ENCODE measurements at regions not wholly inside any gene's neighbourhood (a gene's known extent, or its start where the extent isn't known, plus 50 kb on each side); places are given as distances from the start of the nearest gene placed in this dataset.

DNA sequence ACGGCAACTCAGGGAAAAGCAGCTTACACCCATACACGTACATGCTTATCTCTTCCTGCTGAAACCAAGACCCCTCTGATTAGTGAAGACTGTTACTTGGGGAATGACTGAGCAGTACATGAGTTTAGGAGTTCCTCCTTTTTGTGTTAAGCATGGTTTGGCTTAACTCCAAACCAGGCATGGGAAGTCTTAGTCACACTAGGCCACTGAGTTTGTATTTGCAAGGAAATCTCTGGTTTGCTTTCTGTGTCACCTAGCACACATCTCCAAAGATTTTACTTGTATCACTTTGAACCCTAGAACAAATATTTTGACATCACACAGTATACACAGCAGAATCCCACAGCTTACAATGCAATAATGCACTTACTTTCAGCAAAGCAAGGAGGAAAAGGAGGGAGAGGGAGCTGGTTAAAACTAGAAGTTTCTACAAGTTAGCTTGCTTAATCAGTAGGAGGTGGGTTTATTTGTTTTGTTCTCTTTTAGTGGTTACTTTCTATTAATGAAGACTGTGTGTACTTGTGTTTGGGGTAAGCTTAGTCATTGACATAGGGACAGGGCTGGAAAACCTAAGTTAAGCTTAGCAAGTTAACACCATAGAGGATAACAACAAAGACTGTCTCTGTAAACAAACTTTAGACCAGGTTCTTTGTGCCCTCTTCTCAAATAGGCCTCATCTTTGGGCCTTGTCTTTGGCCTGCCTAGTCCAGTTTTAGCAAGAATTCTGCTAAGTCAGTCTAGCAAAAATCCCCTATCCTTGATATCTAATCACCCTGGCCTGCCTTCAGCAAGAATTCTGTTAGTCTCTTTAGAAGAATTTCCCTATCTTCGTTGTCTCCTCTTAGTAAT is 219.4 kb downstream of the MREG start (continued):
- TF ChIP-seq KDM1A (CRISPR knock-in tag; IDR thresholded peaks at IDR 0.05) (peak; percentile 72; the same call in 1 of the 2 replicates), ATM (IDR thresholded peaks at IDR 0.05; ENCODE audit: borderline replicate concordance) (no peak), FOXO1 (CRISPR knock-in tag; IDR thresholded peaks at IDR 0.05) (peak; percentile 97), KDM5A (IDR thresholded peaks at IDR 0.05; ENCODE audit: borderline replicate concordance, low read length) (no peak; the same call in 1 of the 2 replicates), YEATS2 (CRISPR knock-in tag; IDR thresholded peaks at IDR 0.05; ENCODE audit: borderline replicate concordance) (peak; percentile 81), NBN (conservative IDR thresholded peaks at IDR 0.05) (no peak), KLF6 (CRISPR knock-in tag; IDR thresholded peaks at IDR 0.05) (peak; percentile 89), HDAC6 (IDR thresholded peaks at IDR 0.05; ENCODE audit: low read depth, low read length) (no peak), SMARCE1 (IDR thresholded peaks at IDR 0.05; ENCODE audit: borderline replicate concordance) (no peak; the same call in 1 of the 2 replicates), HOXD1 (CRISPR knock-in tag; IDR thresholded peaks at IDR 0.05) (peak; percentile 90), ZNF317 (CRISPR knock-in tag; IDR thresholded peaks at IDR 0.05) (peak; percentile 74), ZNF713 (CRISPR knock-in tag; IDR thresholded peaks at IDR 0.05) (no peak), ZNF607 (CRISPR knock-in tag; IDR thresholded peaks at IDR 0.05; ENCODE audit: borderline replicate concordance) (peak; percentile 38; the same call in 1 of the 2 replicates), ZNF430 (CRISPR knock-in tag; IDR thresholded peaks at IDR 0.05) (peak; percentile 75; the same call in 1 of the 2 replicates), KAT8 (CRISPR knock-in tag; IDR thresholded peaks at IDR 0.05) (peak; percentile 89), ZNF674 (CRISPR knock-in tag; IDR thresholded peaks at IDR 0.05; ENCODE audit: low read depth) (no peak), SUZ12 (IDR thresholded peaks at IDR 0.05; ENCODE audit: low read depth, low read length) (no peak), RELA (CRISPR knock-in tag; IDR thresholded peaks at IDR 0.05) (no peak)
- TF ChIP-seq, protein P1, sequence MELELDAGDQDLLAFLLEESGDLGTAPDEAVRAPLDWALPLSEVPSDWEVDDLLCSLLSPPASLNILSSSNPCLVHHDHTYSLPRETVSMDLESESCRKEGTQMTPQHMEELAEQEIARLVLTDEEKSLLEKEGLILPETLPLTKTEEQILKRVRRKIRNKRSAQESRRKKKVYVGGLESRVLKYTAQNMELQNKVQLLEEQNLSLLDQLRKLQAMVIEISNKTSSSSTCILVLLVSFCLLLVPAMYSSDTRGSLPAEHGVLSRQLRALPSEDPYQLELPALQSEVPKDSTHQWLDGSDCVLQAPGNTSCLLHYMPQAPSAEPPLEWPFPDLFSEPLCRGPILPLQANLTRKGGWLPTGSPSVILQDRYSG (CRISPR knock-in tag; IDR thresholded peaks at IDR 0.05), result no peak
- TF ChIP-seq, protein P2, sequence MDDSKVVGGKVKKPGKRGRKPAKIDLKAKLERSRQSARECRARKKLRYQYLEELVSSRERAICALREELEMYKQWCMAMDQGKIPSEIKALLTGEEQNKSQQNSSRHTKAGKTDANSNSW (CRISPR knock-in tag; IDR thresholded peaks at IDR 0.05; ENCODE audit: borderline replicate concordance), result no peak
- TF ChIP-seq, protein P3, sequence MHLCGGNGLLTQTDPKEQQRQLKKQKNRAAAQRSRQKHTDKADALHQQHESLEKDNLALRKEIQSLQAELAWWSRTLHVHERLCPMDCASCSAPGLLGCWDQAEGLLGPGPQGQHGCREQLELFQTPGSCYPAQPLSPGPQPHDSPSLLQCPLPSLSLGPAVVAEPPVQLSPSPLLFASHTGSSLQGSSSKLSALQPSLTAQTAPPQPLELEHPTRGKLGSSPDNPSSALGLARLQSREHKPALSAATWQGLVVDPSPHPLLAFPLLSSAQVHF (CRISPR knock-in tag; IDR thresholded peaks at IDR 0.05), result no peak
- TF ChIP-seq, protein P4, sequence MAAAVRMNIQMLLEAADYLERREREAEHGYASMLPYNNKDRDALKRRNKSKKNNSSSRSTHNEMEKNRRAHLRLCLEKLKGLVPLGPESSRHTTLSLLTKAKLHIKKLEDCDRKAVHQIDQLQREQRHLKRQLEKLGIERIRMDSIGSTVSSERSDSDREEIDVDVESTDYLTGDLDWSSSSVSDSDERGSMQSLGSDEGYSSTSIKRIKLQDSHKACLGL (CRISPR knock-in tag; IDR thresholded peaks at IDR 0.05), result no peak
- TF ChIP-seq, protein P5, sequence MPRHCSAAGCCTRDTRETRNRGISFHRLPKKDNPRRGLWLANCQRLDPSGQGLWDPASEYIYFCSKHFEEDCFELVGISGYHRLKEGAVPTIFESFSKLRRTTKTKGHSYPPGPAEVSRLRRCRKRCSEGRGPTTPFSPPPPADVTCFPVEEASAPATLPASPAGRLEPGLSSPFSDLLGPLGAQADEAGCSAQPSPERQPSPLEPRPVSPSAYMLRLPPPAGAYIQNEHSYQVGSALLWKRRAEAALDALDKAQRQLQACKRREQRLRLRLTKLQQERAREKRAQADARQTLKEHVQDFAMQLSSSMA (CRISPR knock-in tag; IDR thresholded peaks at IDR 0.05), result no peak
- TF ChIP-seq, protein P6, sequence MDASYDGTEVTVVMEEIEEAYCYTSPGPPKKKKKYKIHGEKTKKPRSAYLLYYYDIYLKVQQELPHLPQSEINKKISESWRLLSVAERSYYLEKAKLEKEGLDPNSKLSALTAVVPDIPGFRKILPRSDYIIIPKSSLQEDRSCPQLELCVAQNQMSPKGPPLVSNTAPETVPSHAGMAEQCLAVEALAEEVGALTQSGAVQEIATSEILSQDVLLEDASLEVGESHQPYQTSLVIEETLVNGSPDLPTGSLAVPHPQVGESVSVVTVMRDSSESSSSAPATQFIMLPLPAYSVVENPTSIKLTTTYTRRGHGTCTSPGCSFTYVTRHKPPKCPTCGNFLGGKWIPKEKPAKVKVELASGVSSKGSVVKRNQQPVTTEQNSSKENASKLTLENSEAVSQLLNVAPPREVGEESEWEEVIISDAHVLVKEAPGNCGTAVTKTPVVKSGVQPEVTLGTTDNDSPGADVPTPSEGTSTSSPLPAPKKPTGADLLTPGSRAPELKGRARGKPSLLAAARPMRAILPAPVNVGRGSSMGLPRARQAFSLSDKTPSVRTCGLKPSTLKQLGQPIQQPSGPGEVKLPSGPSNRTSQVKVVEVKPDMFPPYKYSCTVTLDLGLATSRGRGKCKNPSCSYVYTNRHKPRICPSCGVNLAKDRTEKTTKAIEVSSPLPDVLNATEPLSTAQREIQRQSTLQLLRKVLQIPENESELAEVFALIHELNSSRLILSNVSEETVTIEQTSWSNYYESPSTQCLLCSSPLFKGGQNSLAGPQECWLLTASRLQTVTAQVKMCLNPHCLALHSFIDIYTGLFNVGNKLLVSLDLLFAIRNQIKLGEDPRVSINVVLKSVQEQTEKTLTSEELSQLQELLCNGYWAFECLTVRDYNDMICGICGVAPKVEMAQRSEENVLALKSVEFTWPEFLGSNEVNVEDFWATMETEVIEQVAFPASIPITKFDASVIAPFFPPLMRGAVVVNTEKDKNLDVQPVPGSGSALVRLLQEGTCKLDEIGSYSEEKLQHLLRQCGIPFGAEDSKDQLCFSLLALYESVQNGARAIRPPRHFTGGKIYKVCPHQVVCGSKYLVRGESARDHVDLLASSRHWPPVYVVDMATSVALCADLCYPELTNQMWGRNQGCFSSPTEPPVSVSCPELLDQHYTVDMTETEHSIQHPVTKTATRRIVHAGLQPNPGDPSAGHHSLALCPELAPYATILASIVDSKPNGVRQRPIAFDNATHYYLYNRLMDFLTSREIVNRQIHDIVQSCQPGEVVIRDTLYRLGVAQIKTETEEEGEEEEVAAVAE (CRISPR knock-in tag; IDR thresholded peaks at IDR 0.05; ENCODE audit: borderline replicate concordance), result peak; percentile 76; the same call in 1 of the 2 replicates

Data from HepG2 (cell line).